ENCODE measurements at regions not wholly inside any gene's neighbourhood (a gene's known extent, or its start where the extent isn't known, plus 50 kb on each side); places are given as distances from the start of the nearest gene placed in this dataset.

DNA sequence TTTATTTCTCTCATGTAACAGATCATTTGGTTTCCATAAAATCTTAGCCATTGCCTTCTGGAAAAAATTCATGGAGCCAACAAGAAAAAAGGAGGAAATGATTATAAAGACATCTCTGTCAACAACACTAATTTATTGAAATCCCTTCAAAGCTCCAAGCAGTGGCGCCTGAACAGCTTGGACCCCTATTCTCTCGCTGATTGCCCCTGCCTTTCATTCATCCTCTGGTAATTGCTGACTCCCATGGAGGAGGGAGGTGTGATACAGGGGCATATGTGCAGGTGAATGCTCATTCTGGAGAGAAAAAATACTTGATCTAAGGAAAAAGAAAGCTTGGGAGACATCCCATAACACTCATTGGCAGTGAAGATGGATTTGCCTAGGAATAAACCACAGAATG lies 345.5 kb downstream of the FGFR2 start:
- H4K20me1 ChIP-seq (ENCODE audit: insufficient read depth, low read length), result no peaks in the 10 kb centered on the region
- H2AFZ ChIP-seq (ENCODE audit: low read length), result no peak overlapping the region
- no peaks in the 10 kb centered on the region for H3F3A ChIP-seq (ENCODE audit: insufficient read depth, low read length)
- no peaks in the 10 kb centered on the region for H3K27me3 ChIP-seq (ENCODE audit: insufficient read depth, low read length)
- H3K36me3 ChIP-seq (ENCODE audit: insufficient read depth, low read length), result no peaks in the 10 kb centered on the region
- TF ChIP-seq CTCF (IDR thresholded peaks at IDR 0.05; ENCODE audit: low read length) (no peak), EZH2 (IDR thresholded peaks at IDR 0.05; ENCODE audit: borderline replicate concordance, low read length) (no peak)
- H3K9me2 ChIP-seq (ENCODE audit: low read depth, low read length), result no peaks in the 10 kb centered on the region
- no peak overlapping the region for H3K4me2 ChIP-seq (ENCODE audit: low read length)
- H3K79me2 ChIP-seq (ENCODE audit: insufficient read depth, low read length), result no peaks in the 10 kb centered on the region
- no peak overlapping the region for H3K9ac ChIP-seq (ENCODE audit: low read length)
- H3K27ac ChIP-seq (ENCODE audit: low read depth, low read length, poor library complexity, severe bottlenecking), result no peak overlapping the region
- no peak overlapping the region for H3K4me3 ChIP-seq (ENCODE audit: low read depth, low read length, poor library complexity, severe bottlenecking)
- no peaks in the 10 kb centered on the region for H3K9me3 ChIP-seq (ENCODE audit: low read length)
- H3K4me1 ChIP-seq (ENCODE audit: insufficient read depth, low read length, severe bottlenecking), result no peaks in the 10 kb centered on the region

DNA sequence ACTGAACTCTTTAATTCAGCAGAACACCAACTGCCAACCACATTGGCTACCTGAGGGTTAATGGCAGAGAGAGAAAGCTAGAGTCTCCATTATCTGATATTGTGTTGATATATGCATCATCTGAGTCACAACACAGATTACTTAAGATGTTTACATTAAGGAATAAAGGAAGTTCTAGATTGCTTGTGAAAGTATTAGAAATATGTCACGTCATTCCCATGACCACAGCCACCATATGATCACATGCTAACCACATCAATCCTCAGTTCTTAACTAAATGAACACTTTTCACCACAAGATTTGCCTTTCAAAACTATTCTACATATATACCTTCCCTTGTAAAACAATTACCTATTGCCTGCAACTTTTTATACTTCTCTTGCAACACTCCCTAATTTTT lies 337.9 kb downstream of the FGFR2 start:
- Histone ChIP-seq H3K4me3 (ENCODE audit: low read depth, low read length, poor library complexity, severe bottlenecking) (no peak overlapping the region), H3K4me2 (ENCODE audit: low read length) (no peak overlapping the region), H3K36me3 (ENCODE audit: insufficient read depth, low read length) (no peaks in the 10 kb centered on the region), H3K27ac (ENCODE audit: low read depth, low read length, poor library complexity, severe bottlenecking) (no peak overlapping the region), H3K9ac (ENCODE audit: low read length) (no peak overlapping the region), H3F3A (ENCODE audit: insufficient read depth, low read length) (no peaks in the 10 kb centered on the region), H2AFZ (ENCODE audit: low read length) (no peak overlapping the region), H3K4me1 (ENCODE audit: insufficient read depth, low read length, severe bottlenecking) (no peaks in the 10 kb centered on the region), H3K27me3 (ENCODE audit: insufficient read depth, low read length) (peaks cover under 1% of the 10 kb centered on the region; the same call in 1 of the 2 replicates), H3K79me2 (ENCODE audit: insufficient read depth, low read length) (no peaks in the 10 kb centered on the region), H4K20me1 (ENCODE audit: insufficient read depth, low read length) (no peaks in the 10 kb centered on the region), H3K9me2 (ENCODE audit: low read depth, low read length) (no peaks in the 10 kb centered on the region), H3K9me3 (ENCODE audit: low read length) (no peaks in the 10 kb centered on the region)
- TF ChIP-seq EZH2 (IDR thresholded peaks at IDR 0.05; ENCODE audit: borderline replicate concordance, low read length), result no peak
- no peak for TF ChIP-seq CTCF (IDR thresholded peaks at IDR 0.05; ENCODE audit: low read length)

- Histone ChIP-seq H3K4me2 (ENCODE audit: low read length) (no peak overlapping the region), H3K9me3 (ENCODE audit: low read length) (no peaks in the 10 kb centered on the region), H4K20me1 (ENCODE audit: insufficient read depth, low read length) (no peaks in the 10 kb centered on the region), H3F3A (ENCODE audit: insufficient read depth, low read length) (no peaks in the 10 kb centered on the region), H3K4me1 (ENCODE audit: insufficient read depth, low read length, severe bottlenecking) (no peaks in the 10 kb centered on the region), H3K27ac (ENCODE audit: low read depth, low read length, poor library complexity, severe bottlenecking) (no peak overlapping the region), H3K27me3 (ENCODE audit: insufficient read depth, low read length) (peaks cover 5% of the 10 kb centered on the region; the same call in 1 of the 2 replicates), H2AFZ (ENCODE audit: low read length) (no peak overlapping the region), H3K9ac (ENCODE audit: low read length) (no peak overlapping the region), H3K79me2 (ENCODE audit: insufficient read depth, low read length) (no peaks in the 10 kb centered on the region), H3K9me2 (ENCODE audit: low read depth, low read length) (no peaks in the 10 kb centered on the region), H3K4me3 (ENCODE audit: low read depth, low read length, poor library complexity, severe bottlenecking) (no peak overlapping the region), H3K36me3 (ENCODE audit: insufficient read depth, low read length) (no peaks in the 10 kb centered on the region)
- no peak for TF ChIP-seq CTCF (IDR thresholded peaks at IDR 0.05; ENCODE audit: low read length)
- no peak for TF ChIP-seq EZH2 (IDR thresholded peaks at IDR 0.05; ENCODE audit: borderline replicate concordance, low read length)
Measured at GRCh38 chr10:121261665-121262064, 336.6 kb downstream of the FGFR2 start.
